ENCODE measurements at regions not wholly inside any gene's neighbourhood (a gene's known extent, or its start where the extent isn't known, plus 50 kb on each side); places are given as distances from the start of the nearest gene placed in this dataset.

- no peaks in the 10 kb centered on the region for H4K20me1 ChIP-seq (ENCODE audit: insufficient read depth)
- no peaks in the 10 kb centered on the region for H3K79me2 ChIP-seq (ENCODE audit: insufficient read depth, low read depth)
- H3K4me3 ChIP-seq (IDR thresholded peaks at IDR 0.05; ENCODE audit: insufficient read depth, low read depth, low read length), result no peak overlapping the region
- H3K27ac ChIP-seq, result no peak overlapping the region
- no peak overlapping the region for H3K9ac ChIP-seq
- no peak overlapping the region for H2AFZ ChIP-seq (ENCODE audit: low read depth)
- TF ChIP-seq, protein P1, sequence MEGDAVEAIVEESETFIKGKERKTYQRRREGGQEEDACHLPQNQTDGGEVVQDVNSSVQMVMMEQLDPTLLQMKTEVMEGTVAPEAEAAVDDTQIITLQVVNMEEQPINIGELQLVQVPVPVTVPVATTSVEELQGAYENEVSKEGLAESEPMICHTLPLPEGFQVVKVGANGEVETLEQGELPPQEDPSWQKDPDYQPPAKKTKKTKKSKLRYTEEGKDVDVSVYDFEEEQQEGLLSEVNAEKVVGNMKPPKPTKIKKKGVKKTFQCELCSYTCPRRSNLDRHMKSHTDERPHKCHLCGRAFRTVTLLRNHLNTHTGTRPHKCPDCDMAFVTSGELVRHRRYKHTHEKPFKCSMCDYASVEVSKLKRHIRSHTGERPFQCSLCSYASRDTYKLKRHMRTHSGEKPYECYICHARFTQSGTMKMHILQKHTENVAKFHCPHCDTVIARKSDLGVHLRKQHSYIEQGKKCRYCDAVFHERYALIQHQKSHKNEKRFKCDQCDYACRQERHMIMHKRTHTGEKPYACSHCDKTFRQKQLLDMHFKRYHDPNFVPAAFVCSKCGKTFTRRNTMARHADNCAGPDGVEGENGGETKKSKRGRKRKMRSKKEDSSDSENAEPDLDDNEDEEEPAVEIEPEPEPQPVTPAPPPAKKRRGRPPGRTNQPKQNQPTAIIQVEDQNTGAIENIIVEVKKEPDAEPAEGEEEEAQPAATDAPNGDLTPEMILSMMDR (conservative IDR thresholded peaks at IDR 0.05; ENCODE audit: low read depth, low read length), result no peak
- no peaks in the 10 kb centered on the region for H3K36me3 ChIP-seq (ENCODE audit: insufficient read depth)
- no peaks in the 10 kb centered on the region for H3K4me1 ChIP-seq (ENCODE audit: low read depth, poor library complexity, severe bottlenecking)
- H3K27me3 ChIP-seq (ENCODE audit: insufficient read depth, low read depth), result no peaks in the 10 kb centered on the region
- no peak overlapping the region for H3K4me2 ChIP-seq
These were observed 132.6 kb upstream of the IRX4 start for GRCh38 chr5:2015124-2015848.

- Histone ChIP-seq H3K4me2 (no peak overlapping the region), H3K9ac (no peak overlapping the region), H3K36me3 (ENCODE audit: insufficient read depth) (no peaks in the 10 kb centered on the region)
These were observed 131.4 kb upstream of the IRX4 start for GRCh38 chr5:2014058-2014610.

GRCh38 chr5:2013301-2014057, 130.8 kb upstream of the IRX4 start:
- H3K27me3 ChIP-seq (ENCODE audit: insufficient read depth, low read depth), result no peaks in the 10 kb centered on the region
- H2AFZ ChIP-seq (ENCODE audit: low read depth), result no peak overlapping the region
- H3K4me2 ChIP-seq, result no peak overlapping the region
- no peak overlapping the region for H3K27ac ChIP-seq
- no peaks in the 10 kb centered on the region for H3K79me2 ChIP-seq (ENCODE audit: insufficient read depth, low read depth)
- H3K4me1 ChIP-seq (ENCODE audit: low read depth, poor library complexity, severe bottlenecking), result no peaks in the 10 kb centered on the region
- no peaks in the 10 kb centered on the region for H4K20me1 ChIP-seq (ENCODE audit: insufficient read depth)
- no peak overlapping the region for H3K9ac ChIP-seq
- no peak overlapping the region for H3K4me3 ChIP-seq (IDR thresholded peaks at IDR 0.05; ENCODE audit: insufficient read depth, low read depth, low read length)
- TF ChIP-seq, protein P1 (conservative IDR thresholded peaks at IDR 0.05; ENCODE audit: low read depth, low read length), result no peak
- no peaks in the 10 kb centered on the region for H3K36me3 ChIP-seq (ENCODE audit: insufficient read depth)

More at GRCh38 chr5:2014058-2014610, 131.4 kb upstream of the IRX4 start:
- Histone ChIP-seq H4K20me1 (ENCODE audit: insufficient read depth) (no peaks in the 10 kb centered on the region), H3K27ac (no peak overlapping the region), H3K27me3 (ENCODE audit: insufficient read depth, low read depth) (no peaks in the 10 kb centered on the region), H3K79me2 (ENCODE audit: insufficient read depth, low read depth) (no peaks in the 10 kb centered on the region), H3K4me1 (ENCODE audit: low read depth, poor library complexity, severe bottlenecking) (no peaks in the 10 kb centered on the region), H2AFZ (ENCODE audit: low read depth) (no peak overlapping the region), H3K4me3 (IDR thresholded peaks at IDR 0.05; ENCODE audit: insufficient read depth, low read depth, low read length) (no peak overlapping the region)
- TF ChIP-seq, protein P1 (conservative IDR thresholded peaks at IDR 0.05; ENCODE audit: low read depth, low read length), result no peak

GRCh38 chr5:2012885-2013284, 130.2 kb upstream of the IRX4 start:
- Histone ChIP-seq H3K27me3 (ENCODE audit: insufficient read depth, low read depth) (no peaks in the 10 kb centered on the region), H3K36me3 (ENCODE audit: insufficient read depth) (no peaks in the 10 kb centered on the region), H3K9ac (no peak overlapping the region), H2AFZ (ENCODE audit: low read depth) (no peak overlapping the region), H3K4me3 (IDR thresholded peaks at IDR 0.05; ENCODE audit: insufficient read depth, low read depth, low read length) (no peak overlapping the region), H3K4me1 (ENCODE audit: low read depth, poor library complexity, severe bottlenecking) (no peaks in the 10 kb centered on the region), H3K79me2 (ENCODE audit: insufficient read depth, low read depth) (no peaks in the 10 kb centered on the region), H3K4me2 (no peak overlapping the region), H4K20me1 (ENCODE audit: insufficient read depth) (no peaks in the 10 kb centered on the region), H3K27ac (no peak overlapping the region)
- TF ChIP-seq, protein P1 (conservative IDR thresholded peaks at IDR 0.05; ENCODE audit: low read depth, low read length), result no peak

Measured in KMS-11 (cell line).